DMS 273 (cell line): ENCODE measurements at regions not wholly inside any gene's neighbourhood (a gene's known extent, or its start where the extent isn't known, plus 50 kb on each side); places are given as distances from the start of the nearest gene placed in this dataset.
"Not testable (repeated sequence)": the region's sequence is repeated elsewhere in the genome, so short reads cannot be mapped to it uniquely, and the experiment has no call there.

Experiments
- DNase-seq: peaks from one replicate; lab custom pipeline; 2025; ENCODE audit not compliant: unreplicated experiment; lab: John Stamatoyannopoulos, UW

GRCh38 chr5:109283086-109283485 lies 126.7 kb downstream of the PJA2 start:
- not testable (repeated sequence) for DNase-seq

DNA sequence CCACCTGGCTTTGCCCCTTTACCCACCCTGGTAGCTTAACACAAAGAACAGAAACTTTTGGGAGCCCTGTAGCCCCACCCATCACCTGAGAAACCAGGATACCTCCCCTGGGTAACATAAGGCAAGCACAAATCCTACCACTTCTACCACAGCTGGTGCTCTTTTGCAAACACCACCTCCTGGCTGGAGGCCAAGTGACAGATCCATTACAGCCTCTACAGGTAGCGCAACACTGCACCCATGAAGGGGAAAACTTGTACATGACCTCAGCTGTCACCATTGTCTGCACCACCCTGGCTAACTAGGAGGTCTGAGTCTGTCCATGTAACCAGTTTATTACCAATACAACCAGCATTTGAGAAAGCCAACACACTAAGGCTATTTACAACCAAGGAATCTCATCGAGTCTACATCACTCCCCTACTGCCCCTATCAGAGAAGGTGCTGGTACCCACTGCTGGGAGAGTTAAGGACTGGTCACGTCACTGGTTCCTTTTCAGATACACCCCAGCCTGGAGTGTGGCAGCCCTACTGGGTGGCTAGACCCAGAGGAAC lies 128.6 kb downstream of the PJA2 start:
- DNase-seq: peak; percentile 78

DNA sequence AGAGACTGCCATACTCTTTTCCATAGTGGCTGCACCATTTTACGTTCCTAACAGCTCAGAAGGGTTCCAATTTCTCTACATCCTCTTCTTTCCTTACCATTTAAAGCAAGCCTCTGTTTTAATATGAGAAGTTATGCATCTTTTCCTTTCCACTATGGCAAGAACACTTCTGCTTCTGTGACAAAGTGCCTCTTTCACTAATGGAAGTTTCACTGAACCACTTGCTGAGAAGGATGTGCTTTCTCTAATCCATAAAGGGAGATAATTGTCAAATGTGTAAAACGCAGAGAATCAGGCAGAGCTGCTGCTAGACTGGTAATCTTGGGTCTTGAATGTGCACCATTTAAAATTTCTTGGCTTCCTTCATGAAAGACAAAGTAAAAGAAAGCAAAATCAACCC lies 131.6 kb downstream of the PJA2 start:
- DNase-seq: no peak

DNA sequence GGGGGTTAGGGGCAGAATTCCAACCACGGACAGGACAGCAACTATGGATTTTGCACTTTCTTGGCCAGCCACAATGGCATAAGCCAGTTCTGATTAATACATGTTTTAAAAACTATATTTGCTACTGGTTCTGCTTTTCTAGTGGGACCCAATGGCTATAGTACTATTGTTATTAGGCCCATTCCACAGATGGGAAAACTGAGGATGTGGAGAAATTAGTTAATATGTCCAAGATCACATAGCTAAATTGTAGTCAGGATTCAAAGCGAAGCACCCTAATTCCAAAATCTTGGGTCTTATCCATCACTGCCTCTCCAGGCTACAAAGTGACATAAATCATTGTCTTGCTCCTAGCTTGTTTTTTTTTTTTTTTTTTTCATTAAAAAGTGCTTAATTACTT lies 133.9 kb downstream of the PJA2 start:
- DNase-seq: no peak

GRCh38 chr5:109273594-109273993 lies 136.2 kb downstream of the PJA2 start:
- DNase-seq: no peak

DNA sequence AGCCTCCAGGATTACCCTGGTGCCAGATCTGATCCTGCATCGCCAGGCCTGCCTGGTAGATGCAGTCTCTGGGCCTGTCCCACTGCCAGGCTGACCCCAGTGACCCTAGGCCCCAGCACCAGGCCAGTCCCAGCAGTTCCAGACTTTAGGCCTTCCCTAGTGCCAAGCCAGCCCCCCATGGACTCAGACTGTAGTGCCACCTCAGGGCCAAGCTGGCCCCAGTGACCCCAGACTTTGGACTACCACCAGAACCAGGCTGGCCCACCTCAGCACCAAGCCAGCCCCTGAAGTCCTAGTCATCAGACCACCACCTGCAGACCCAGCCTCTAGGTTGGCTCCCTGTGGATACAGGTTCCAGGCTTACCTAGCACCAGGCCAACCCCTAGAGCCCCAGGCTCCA lies 142.5 kb downstream of the PJA2 start:
- DNase-seq: no peak

- DNase-seq: no peak
These were observed 151.0 kb downstream of the PJA2 start for GRCh38 chr5:109258755-109259154.

- DNase-seq: no peak
These were observed 153.3 kb downstream of the PJA2 start for GRCh38 chr5:109256486-109256885.

GRCh38 chr5:109254511-109254910 lies 155.3 kb downstream of the PJA2 start:
- no peak for DNase-seq

- DNase-seq: no peak
These were observed 156.5 kb downstream of the PJA2 start for GRCh38 chr5:109253262-109253661.

DNA sequence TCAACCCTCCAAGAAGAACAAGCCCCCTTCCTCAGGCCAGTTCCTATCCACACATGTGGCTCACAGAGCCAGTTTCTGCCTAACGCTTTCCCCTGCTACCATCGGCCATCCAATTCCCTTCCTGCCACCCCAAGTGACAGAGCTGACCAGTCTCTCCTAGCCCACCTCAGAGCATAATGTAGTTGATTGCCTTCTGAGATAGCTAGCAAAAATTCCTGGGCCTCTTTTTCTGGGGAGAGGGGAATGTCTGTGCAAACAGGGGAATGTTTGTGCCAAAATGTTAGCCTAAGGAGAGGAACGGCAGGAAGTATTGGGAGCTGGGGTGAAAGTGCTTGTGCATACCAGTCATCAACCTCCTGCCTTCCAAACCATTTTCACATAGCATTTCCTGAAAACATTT lies 157.0 kb downstream of the PJA2 start:
- no peak for DNase-seq

- DNase-seq: peak; percentile 57
These were observed 159.0 kb downstream of the PJA2 start for GRCh38 chr5:109250533-109251329.

DNA sequence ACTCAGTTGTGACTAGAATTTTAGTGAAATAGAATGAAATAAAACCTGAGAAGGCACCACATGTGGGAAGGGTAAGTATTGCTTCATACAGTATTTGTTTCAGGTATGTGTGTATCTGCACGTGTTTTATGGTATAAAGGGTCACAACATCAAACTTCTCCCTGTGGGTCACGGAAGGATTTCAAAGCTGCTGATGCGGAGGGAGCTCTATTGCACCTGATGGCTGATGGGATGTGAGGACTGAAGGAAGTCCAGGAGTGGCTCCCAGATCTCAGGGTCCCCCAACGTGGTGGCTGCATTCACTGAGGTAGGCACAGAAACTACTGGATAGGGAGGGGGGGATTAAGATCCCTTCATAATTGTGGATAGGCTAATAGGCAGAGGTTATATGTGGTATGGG lies 159.7 kb downstream of the PJA2 start:
- DNase-seq: no peak

GRCh38 chr5:109249126-109249525 lies 160.6 kb downstream of the PJA2 start:
- no peak for DNase-seq

GRCh38 chr5:109247986-109248385 lies 161.8 kb downstream of the PJA2 start:
- no peak for DNase-seq

DNA sequence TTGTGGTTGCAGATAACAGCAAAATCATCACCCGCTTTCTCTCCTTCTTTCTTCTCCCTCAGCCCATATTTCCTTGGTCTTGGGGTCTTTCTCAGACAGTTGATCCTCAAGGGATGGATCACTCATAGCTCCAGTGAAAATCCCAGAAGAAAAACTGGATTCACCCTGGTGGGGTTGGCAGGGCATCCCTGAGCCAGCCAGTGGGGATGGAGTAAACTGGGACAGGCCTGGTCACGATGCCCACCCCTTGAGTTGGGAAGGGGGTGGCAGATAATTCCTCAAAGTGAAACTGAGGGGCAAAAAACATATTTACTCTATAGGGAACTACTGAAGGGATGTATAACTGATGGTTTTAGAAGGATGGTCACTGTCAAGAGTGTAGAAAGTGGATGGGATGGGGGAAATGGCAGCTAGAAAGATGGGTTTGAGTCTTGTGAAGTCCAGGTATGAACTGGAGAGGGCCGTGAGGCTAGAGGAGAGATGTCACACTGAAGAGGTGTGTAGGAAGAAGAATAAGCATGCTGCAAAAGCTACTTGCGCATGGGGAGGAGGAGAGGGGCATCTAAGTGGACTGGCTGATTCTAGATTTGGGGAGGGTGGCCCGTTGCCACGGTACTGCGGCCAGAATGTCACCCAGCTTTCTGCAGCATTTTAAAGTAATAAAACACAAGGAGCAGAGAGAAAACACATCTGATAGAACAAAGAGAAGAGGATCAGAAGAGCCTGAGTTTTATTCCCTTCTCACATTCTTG lies 162.8 kb downstream of the PJA2 start:
- no peak for DNase-seq
